CD14-positive monocyte (primary cell): ENCODE measurements at regions not wholly inside any gene's neighbourhood (a gene's known extent, or its start where the extent isn't known, plus 50 kb on each side); places are given as distances from the start of the nearest gene placed in this dataset.

Experiments
- DNase-seq, 3 donors: peaks; one replicate each; pipeline ENCODE4 v3.0.0-alpha.2; 2011 to 2022
- H2AFZ ChIP-seq: 2 replicates; pipeline ENCODE4 v1.6.0; 2012; ENCODE audit warnings: mild to moderate bottlenecking, low read depth, low read length, inconsistent platforms; ENCODE audit not compliant: insufficient read depth, poor library complexity, severe bottlenecking
- H3K27ac ChIP-seq, 2 donors: 1 replicate in 1 of 2; 2 replicates in 1 of 2; pipeline ENCODE4 v1.5.1; 2012 to 2013; ENCODE audit warnings: low read length in 2 of 2, control low read depth in 1 of 2, inconsistent platforms in 1 of 2, low read depth in 1 of 2, mild to moderate bottlenecking in 1 of 2
- H3K27me3 ChIP-seq, 2 donors: one replicate each; pipeline versions ENCODE4 v1.6.0 to v1.6.1; 2011 to 2013; ENCODE audit warnings: low read length in 2 of 2; ENCODE audit not compliant: control insufficient read depth in 2 of 2, insufficient read depth in 2 of 2
- H3K36me3 ChIP-seq, 2 donors: replicated peaks in 1 of 2; 1 replicate in 1 of 2; 2 replicates in 1 of 2; pipeline versions ENCODE4 v1.5.1 to v1.6.1; 2012 to 2013; ENCODE audit warnings: low read length in 2 of 2, control low read depth in 1 of 2, inconsistent platforms in 1 of 2, mild to moderate bottlenecking in 1 of 2; ENCODE audit not compliant: insufficient read depth in 2 of 2, control insufficient read depth in 1 of 2
- H3K4me1 ChIP-seq, 2 donors: 1 replicate in 1 of 2; 2 replicates in 1 of 2; pipeline versions ENCODE4 v1.5.1 to v1.6.1; 2012 to 2013; ENCODE audit warnings: low read length in 2 of 2, control low read depth in 1 of 2, inconsistent platforms in 1 of 2, mild to moderate bottlenecking in 1 of 2, moderate library complexity in 1 of 2; ENCODE audit not compliant: insufficient read depth in 2 of 2, control insufficient read depth in 1 of 2
- H3K4me2 ChIP-seq: replicated peaks from 2 replicates; pipeline ENCODE3; 2012; ENCODE audit warnings: low read length, moderate library complexity, mild to moderate bottlenecking; ENCODE audit not compliant: poor library complexity, severe bottlenecking; ENCODE audit errors: extremely low read depth
- H3K4me3 ChIP-seq, 3 experiments: fragments of 200-600 bp in 1 of 3; sonication (generic) in 1 of 3; replicated peaks in 1 of 3; 1 replicate in 2 of 3; 2 replicates in 1 of 3; pipeline ENCODE4 v1.5.1; 2011 to 2013; ENCODE audit warnings: low read length in 3 of 3, mild to moderate bottlenecking in 3 of 3, control low read depth in 2 of 3, low read depth in 2 of 3, inconsistent platforms in 1 of 3, moderate library complexity in 1 of 3
- H3K79me2 ChIP-seq: 2 replicates; pipeline ENCODE4 v1.6.0; 2012; ENCODE audit warnings: mild to moderate bottlenecking, control low read depth, inconsistent platforms, low read length, moderate library complexity; ENCODE audit not compliant: insufficient read depth
- H3K9ac ChIP-seq: 2 replicates; pipeline ENCODE4 v1.6.0; 2017; ENCODE audit warnings: low read length, mild to moderate bottlenecking; ENCODE audit not compliant: insufficient read depth, poor library complexity, severe bottlenecking
- H3K9me3 ChIP-seq, 2 donors: replicated peaks in 1 of 2; 1 replicate in 1 of 2; 2 replicates in 1 of 2; pipeline versions ENCODE4 v1.5.1 to v1.6.1; 2012 to 2013; ENCODE audit warnings: low read length in 2 of 2, control low read depth in 1 of 2; ENCODE audit not compliant: control insufficient read depth in 1 of 2, insufficient read depth in 1 of 2
- H4K20me1 ChIP-seq: 2 replicates; pipeline ENCODE4 v1.6.0; 2012; ENCODE audit warnings: mild to moderate bottlenecking, low read length, control low read depth, moderate library complexity; ENCODE audit not compliant: insufficient read depth
- H3K27ac Mint-ChIP-seq, 7 donors: one replicate each; pipeline ENCODE4 v1.8.0; 2020; ENCODE audit warnings: mild to moderate bottlenecking in 7 of 7, mixed read lengths in 7 of 7, moderate library complexity in 6 of 7, inconsistent platforms in 2 of 7
- H3K27me3 Mint-ChIP-seq, 3 donors: one replicate each; pipeline ENCODE4 v1.8.0; 2021 to 2022; ENCODE audit warnings: low read depth in 3 of 3, mild to moderate bottlenecking in 3 of 3, mixed read lengths in 3 of 3, moderate library complexity in 3 of 3, inconsistent platforms in 1 of 3
- H3K36me3 Mint-ChIP-seq, 2 donors: one replicate each; pipeline ENCODE4 v1.8.0; 2020; ENCODE audit warnings: mixed read lengths in 2 of 2, inconsistent platforms in 1 of 2, mild to moderate bottlenecking in 1 of 2
- H3K4me1 Mint-ChIP-seq: one replicate; pipeline ENCODE4 v1.8.0; 2020; ENCODE audit warnings: mild to moderate bottlenecking, mixed read lengths
- H3K4me3 Mint-ChIP-seq, 2 donors: one replicate each; pipeline ENCODE4 v1.8.0; 2020; ENCODE audit warnings: mild to moderate bottlenecking in 2 of 2, mixed read lengths in 2 of 2, moderate library complexity in 1 of 2
- H3K9me3 Mint-ChIP-seq, 7 donors: one replicate each; pipeline ENCODE4 v1.8.0; 2020 to 2022; ENCODE audit warnings: mixed read lengths in 7 of 7, mild to moderate bottlenecking in 6 of 7, moderate library complexity in 6 of 7, inconsistent platforms in 2 of 7
- WGBS: methylation state at CpG from one replicate; pipeline ENCODE4 v1.1.5; 2013; ENCODE audit warnings: missing lambda C conversion rate; ENCODE audit not compliant: insufficient coverage; 5-methylcytosine and 5-hydroxymethylcytosine counted together
- intact Hi-C, 2 donors: fragments of 100-400 bp; cut with micrococcal nuclease; formaldehyde crosslinking; loops; one replicate each; pipeline versions ENCODE4 v1.15.0 to v1.15.1; 2023
- TF ChIP-seq, protein P1 (sequence below): fragments of 200-600 bp; IDR thresholded peaks from one replicate; pipeline ENCODE4 v1.8.0; 2022; ENCODE audit warnings: antibody characterized with exemption, mild to moderate bottlenecking

DNA sequence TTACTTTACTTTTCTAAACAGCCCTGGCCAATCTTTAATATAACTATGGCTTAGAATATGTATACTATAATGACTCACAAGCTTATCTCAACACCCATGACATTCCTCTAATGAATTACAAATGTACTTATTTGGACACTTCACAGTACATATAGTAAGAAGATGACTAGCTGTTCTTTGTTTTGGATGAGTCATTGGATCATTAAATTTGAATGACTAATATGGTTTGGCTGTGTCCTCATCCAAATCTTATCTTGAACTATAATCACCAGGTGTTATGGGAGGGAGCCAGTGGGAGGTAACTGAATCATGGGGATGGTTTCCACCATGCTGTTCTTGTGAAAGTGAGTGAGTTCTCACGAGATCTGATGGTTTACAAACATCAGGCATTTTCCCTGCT, 807.5 kb upstream of the SORCS1 start:
- no peak overlapping the region for H3K4me2 ChIP-seq
- no peaks in the 10 kb centered on the region for H4K20me1 ChIP-seq
- no peak for DNase-seq
- no peaks in the 10 kb centered on the region for H3K4me1 Mint-ChIP-seq
- H3K9me3 ChIP-seq = peaks cover 0 to 16% of the 10 kb centered on the region in 2 donors
- H3K36me3 ChIP-seq = no peaks in the 10 kb centered on the region
- H3K9me3 Mint-ChIP-seq = peaks cover 2 to 16% (median 9%) of the 10 kb centered on the region in 7 donors
- H3K27me3 ChIP-seq = no peaks in the 10 kb centered on the region
- no peak overlapping the region for H3K4me3 Mint-ChIP-seq
- H3K79me2 ChIP-seq = no peaks in the 10 kb centered on the region
- no peak overlapping the region for H2AFZ ChIP-seq
- H3K36me3 Mint-ChIP-seq = no peaks in the 10 kb centered on the region
- H3K9ac ChIP-seq = no peak overlapping the region
- intact Hi-C loops = no loop called here
- no peaks in the 10 kb centered on the region for H3K27me3 Mint-ChIP-seq
- no peaks in the 10 kb centered on the region for H3K4me1 ChIP-seq
- no peak overlapping the region for H3K4me3 ChIP-seq
- TF ChIP-seq, protein P1, sequence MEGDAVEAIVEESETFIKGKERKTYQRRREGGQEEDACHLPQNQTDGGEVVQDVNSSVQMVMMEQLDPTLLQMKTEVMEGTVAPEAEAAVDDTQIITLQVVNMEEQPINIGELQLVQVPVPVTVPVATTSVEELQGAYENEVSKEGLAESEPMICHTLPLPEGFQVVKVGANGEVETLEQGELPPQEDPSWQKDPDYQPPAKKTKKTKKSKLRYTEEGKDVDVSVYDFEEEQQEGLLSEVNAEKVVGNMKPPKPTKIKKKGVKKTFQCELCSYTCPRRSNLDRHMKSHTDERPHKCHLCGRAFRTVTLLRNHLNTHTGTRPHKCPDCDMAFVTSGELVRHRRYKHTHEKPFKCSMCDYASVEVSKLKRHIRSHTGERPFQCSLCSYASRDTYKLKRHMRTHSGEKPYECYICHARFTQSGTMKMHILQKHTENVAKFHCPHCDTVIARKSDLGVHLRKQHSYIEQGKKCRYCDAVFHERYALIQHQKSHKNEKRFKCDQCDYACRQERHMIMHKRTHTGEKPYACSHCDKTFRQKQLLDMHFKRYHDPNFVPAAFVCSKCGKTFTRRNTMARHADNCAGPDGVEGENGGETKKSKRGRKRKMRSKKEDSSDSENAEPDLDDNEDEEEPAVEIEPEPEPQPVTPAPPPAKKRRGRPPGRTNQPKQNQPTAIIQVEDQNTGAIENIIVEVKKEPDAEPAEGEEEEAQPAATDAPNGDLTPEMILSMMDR = no peak
- no peak overlapping the region for H3K27ac ChIP-seq
- WGBS = no CpG with 5 or more reads among the region's 1 CpG
- no peak overlapping the region for H3K27ac Mint-ChIP-seq

DNA sequence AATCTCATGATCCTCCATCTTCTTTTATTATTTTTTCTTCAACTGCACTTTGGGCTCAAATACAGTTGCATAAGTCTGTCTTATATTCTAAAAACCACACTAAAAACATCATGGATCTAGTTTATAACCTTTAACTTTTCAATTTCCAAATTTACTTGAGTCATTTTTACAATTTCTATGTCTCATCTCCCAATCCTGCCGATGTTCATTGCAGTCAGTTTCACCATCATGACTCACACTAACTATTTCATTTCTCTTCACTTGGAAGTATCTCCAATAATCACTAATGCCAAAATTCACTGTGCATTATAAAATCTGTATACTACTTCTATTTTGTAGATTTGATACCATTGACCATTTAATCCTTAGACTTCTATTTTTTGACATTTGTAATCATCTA, 806.9 kb upstream of the SORCS1 start:
- Histone ChIP-seq H3K27me3 (no peaks in the 10 kb centered on the region), H3K4me3 (no peak overlapping the region), H4K20me1 (no peaks in the 10 kb centered on the region), H3K9me3 (peaks cover 0 to 16% of the 10 kb centered on the region in 2 donors), H3K27ac (no peak overlapping the region), H3K4me2 (no peak overlapping the region), H3K9ac (no peak overlapping the region), H3K4me1 (no peaks in the 10 kb centered on the region), H3K79me2 (no peaks in the 10 kb centered on the region), H2AFZ (no peak overlapping the region), H3K36me3 (no peaks in the 10 kb centered on the region)
- Mint-ChIP-seq H3K27ac (no peak overlapping the region), H3K36me3 (no peaks in the 10 kb centered on the region), H3K4me1 (no peaks in the 10 kb centered on the region), H3K9me3 (peaks cover 0 to 16% (median 9%) of the 10 kb centered on the region in 7 donors), H3K4me3 (no peak overlapping the region), H3K27me3 (no peaks in the 10 kb centered on the region)
- intact Hi-C loops = no loop called here
- no peak for DNase-seq
- 100% methylated on average over 1 of the region's 1 CpG for WGBS
- TF ChIP-seq, protein P1 = no peak
